SU-DHL-6 (cell line): ENCODE measurements at regions not wholly inside any gene's neighbourhood (a gene's known extent, or its start where the extent isn't known, plus 50 kb on each side); places are given as distances from the start of the nearest gene placed in this dataset.

Source experiments
- H2AFZ ChIP-seq: fragments of 200-600 bp; sonication (generic); 2 replicates; pipeline ENCODE4 v1.6.1; 2014; ENCODE audit warnings: low read depth, mild to moderate bottlenecking, moderate library complexity, mixed read lengths, antibody characterized with exemption, low read length; ENCODE audit not compliant: severe bottlenecking
- H3F3A ChIP-seq: fragments of 200-600 bp; shearing (Covaris generic); 2 replicates; pipeline ENCODE4 v1.6.0; 2016; ENCODE audit warnings: antibody characterized with exemption, mild to moderate bottlenecking; ENCODE audit not compliant: insufficient read depth
- H3K27ac ChIP-seq: fragments of 200-600 bp; sonication (generic); 2 replicates; pipeline ENCODE4 v1.5.1; 2016; ENCODE audit warnings: low read depth, mild to moderate bottlenecking, low read length, moderate library complexity, mixed read lengths
- H3K27me3 ChIP-seq: fragments of 200-600 bp; sonication (generic), shearing (Covaris generic); 2 replicates; pipeline ENCODE4 v1.6.0; 2014; ENCODE audit warnings: mild to moderate bottlenecking, low read length
- H3K36me3 ChIP-seq: fragments of 200-600 bp; sonication (generic); 2 replicates; pipeline ENCODE4 v1.6.1; 2014; ENCODE audit warnings: mild to moderate bottlenecking, low read length, mixed read lengths
- H3K4me2 ChIP-seq: fragments of 300-600, 200-600 bp; shearing (Covaris generic), sonication (generic); 2 replicates; pipeline ENCODE4 v1.6.0; 2014; ENCODE audit warnings: low read length, low read depth, mild to moderate bottlenecking; ENCODE audit not compliant: poor library complexity, severe bottlenecking
- H3K4me3 ChIP-seq: fragments of 200-600 bp; sonication (generic); 2 replicates; pipeline ENCODE4 v1.5.1; 2014; ENCODE audit warnings: antibody characterized with exemption, low read length, mild to moderate bottlenecking, mixed read lengths; ENCODE audit not compliant: insufficient read depth, poor library complexity, severe bottlenecking
- H3K79me2 ChIP-seq: fragments of 200-600 bp; sonication (generic); 2 replicates; pipeline ENCODE4 v1.6.1; 2014; ENCODE audit warnings: mild to moderate bottlenecking, low read length, moderate library complexity; ENCODE audit not compliant: insufficient read depth
- H3K9ac ChIP-seq: fragments of 200-600 bp; sonication (generic); 2 replicates; pipeline ENCODE4 v1.7.0; 2014; ENCODE audit warnings: mild to moderate bottlenecking, low read length
- H3K9me2 ChIP-seq: fragments of 200-600 bp; sonication (generic); replicated peaks from 2 replicates; pipeline ENCODE4 v1.6.1; 2014; ENCODE audit warnings: low read length; ENCODE audit not compliant: insufficient read depth
- H3K9me3 ChIP-seq: fragments of 200-600 bp; sonication (generic); 2 replicates; pipeline ENCODE4 v1.6.1; 2014; ENCODE audit warnings: low read length, mixed read lengths; ENCODE audit not compliant: insufficient read depth
- H4K20me1 ChIP-seq: fragments of 200-600 bp; sonication (generic); 2 replicates; pipeline ENCODE4 v1.6.1; 2014; ENCODE audit warnings: low read depth, mild to moderate bottlenecking, antibody characterized with exemption, low read length, moderate library complexity, mixed read lengths
- CTCF ChIP-seq: fragments of 200-600 bp; sonication (generic); IDR thresholded peaks from one replicate; pipeline ENCODE4 v1.5.1; 2017; ENCODE audit warnings: antibody characterized with exemption, mild to moderate bottlenecking, low read length, moderate library complexity; ENCODE audit not compliant: insufficient read depth, poor library complexity, severe bottlenecking
- EZH2phosphoT487 ChIP-seq: fragments of 200-600 bp; sonication (generic), shearing (Covaris generic); conservative IDR thresholded peaks from 2 replicates; pipeline ENCODE4 v1.6.1; 2018; ENCODE audit warnings: mild to moderate bottlenecking, antibody characterized with exemption, low read length, moderate library complexity, mixed read lengths

DNA sequence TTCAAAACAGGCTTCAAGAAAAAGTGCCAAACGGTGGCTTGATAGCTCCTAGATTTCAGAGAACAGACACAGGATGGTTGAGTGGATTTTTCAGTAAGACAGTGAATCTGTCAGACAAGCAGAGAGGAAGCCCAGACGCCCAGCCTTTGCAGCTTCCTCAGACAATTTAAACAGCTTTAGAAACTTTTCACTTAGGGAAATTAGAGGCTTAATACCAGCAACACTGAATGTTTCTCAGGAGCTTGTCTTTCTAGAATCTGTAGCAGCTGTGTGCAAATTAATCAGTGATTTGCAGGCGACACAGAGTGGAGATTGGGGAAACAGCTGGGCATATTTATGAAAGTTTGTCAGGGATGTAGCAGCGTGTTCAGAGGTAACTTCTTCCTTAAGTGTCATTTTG lies 362.1 kb downstream of the GALC start:
- H3K27me3 ChIP-seq, result no peaks in the 10 kb centered on the region; the same call in 1 of the 2 replicates
- H3K4me2 ChIP-seq, result no peak overlapping the region
- H3K9me3 ChIP-seq, result no peaks in the 10 kb centered on the region
- no peak overlapping the region for H3K27ac ChIP-seq
- H3K9ac ChIP-seq, result no peak overlapping the region
- H3F3A ChIP-seq, result no peaks in the 10 kb centered on the region
- H3K79me2 ChIP-seq, result no peaks in the 10 kb centered on the region
- no peak overlapping the region for H2AFZ ChIP-seq
- no peak overlapping the region for H3K4me3 ChIP-seq
- no peaks in the 10 kb centered on the region for H3K36me3 ChIP-seq
- TF ChIP-seq CTCF (no peak), EZH2phosphoT487 (no peak)
- no peaks in the 10 kb centered on the region for H4K20me1 ChIP-seq
- no peaks in the 10 kb centered on the region for H3K9me2 ChIP-seq

GRCh38 chr14:87629788-87630187 lies 363.2 kb downstream of the GALC start:
- Histone ChIP-seq H3F3A (no peaks in the 10 kb centered on the region), H4K20me1 (no peaks in the 10 kb centered on the region), H3K27ac (no peak overlapping the region), H3K9ac (no peak overlapping the region), H3K79me2 (no peaks in the 10 kb centered on the region), H3K36me3 (no peaks in the 10 kb centered on the region), H2AFZ (no peak overlapping the region), H3K4me3 (no peak overlapping the region), H3K4me2 (no peak overlapping the region), H3K9me3 (no peaks in the 10 kb centered on the region), H3K27me3 (no peaks in the 10 kb centered on the region; the same call in 1 of the 2 replicates), H3K9me2 (no peaks in the 10 kb centered on the region)
- TF ChIP-seq CTCF, result no peak
- no peak for TF ChIP-seq EZH2phosphoT487

DNA sequence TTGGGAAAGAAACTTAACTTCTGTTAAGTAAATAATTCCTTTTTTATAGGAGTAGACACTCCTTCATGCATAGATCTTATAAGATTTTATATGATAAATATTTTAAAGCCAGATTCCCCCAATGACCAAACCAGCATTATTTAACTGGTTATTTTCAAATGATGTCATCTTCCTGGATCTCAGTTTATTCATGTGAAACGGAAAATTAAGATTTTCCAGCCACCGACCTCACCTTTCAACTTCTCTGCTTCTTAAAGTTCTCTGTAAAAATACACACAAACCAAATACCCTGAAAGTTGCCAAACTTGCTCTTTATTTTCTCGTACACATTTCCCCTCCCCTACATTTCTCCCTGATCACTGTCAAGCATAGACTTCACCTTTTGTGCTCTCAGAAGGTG lies 364.2 kb downstream of the GALC start:
- Histone ChIP-seq H3F3A (no peaks in the 10 kb centered on the region), H3K27ac (no peak overlapping the region), H3K4me2 (no peak overlapping the region), H3K36me3 (no peaks in the 10 kb centered on the region), H3K4me3 (no peak overlapping the region), H2AFZ (no peak overlapping the region), H3K9me2 (no peaks in the 10 kb centered on the region), H3K27me3 (no peaks in the 10 kb centered on the region; the same call in 1 of the 2 replicates), H3K9ac (no peak overlapping the region), H4K20me1 (no peaks in the 10 kb centered on the region), H3K9me3 (no peaks in the 10 kb centered on the region), H3K79me2 (no peaks in the 10 kb centered on the region)
- TF ChIP-seq CTCF (no peak), EZH2phosphoT487 (no peak)
